ENCODE measurements at regions not wholly inside any gene's neighbourhood (a gene's known extent, or its start where the extent isn't known, plus 50 kb on each side); places are given as distances from the start of the nearest gene placed in this dataset.

DNA sequence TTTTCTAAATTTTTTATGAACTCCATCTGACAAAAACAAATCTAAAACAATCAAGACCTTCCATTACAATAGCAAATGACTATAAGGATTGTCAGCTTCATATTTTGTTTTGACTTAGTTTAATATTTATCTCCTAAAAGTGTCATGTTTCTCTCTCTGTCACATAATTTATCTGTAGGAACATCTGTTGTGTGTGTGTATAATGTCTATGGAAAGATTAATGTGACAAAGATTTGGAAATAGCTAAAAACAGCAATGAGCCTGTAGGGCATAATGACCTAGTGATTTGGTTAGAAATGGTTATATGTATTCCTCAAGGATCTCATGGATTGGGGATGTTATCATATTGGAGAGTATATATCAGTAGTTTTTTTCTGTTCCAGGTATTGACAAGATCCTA, 69.6 kb upstream of the MDFIC start:
- DNase-seq (ENCODE audit: insufficient read length, low spot score), result no peak
- no peak for FAIRE-seq

DNA sequence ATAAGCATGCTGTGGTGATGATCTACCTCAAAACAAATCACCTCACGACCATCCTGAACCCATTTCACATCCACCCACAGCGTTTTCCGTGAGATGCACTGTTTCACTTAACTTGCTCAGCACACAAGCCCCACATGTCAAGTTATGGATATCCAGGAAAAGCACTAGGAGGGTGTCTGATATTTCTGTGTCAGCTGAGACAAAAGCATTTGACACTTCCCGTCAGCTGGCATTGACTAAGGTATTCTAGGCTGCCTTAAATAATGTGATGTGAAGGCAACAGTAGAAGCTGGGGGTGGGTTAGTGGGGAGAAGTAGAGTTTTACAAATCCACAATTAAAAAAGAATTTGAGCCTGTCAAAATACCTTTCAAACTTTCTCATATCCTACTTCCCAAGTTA, 68.7 kb upstream of the MDFIC start:
- FAIRE-seq (no peak), DNase-seq (ENCODE audit: insufficient read length, low spot score) (no peak)

DNA sequence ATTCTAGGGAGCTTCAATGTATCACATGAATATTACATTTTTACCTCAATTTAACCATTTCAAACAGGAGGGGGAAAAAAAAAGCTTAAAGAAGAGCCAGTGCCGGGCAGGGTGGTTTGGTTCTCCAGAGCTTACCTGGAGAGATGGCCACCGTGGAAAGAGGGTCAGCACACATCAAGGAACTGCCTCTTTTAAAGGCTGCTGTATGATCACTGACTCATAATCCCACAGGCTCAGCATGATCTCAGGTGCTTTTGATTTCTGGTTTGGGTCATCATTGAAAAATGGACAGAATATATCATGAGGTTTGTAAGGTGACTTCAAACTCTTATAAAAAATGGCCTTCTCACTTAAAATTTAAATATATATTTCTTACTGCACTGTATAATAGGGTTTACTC, 67.5 kb upstream of the MDFIC start:
- FAIRE-seq (no peak), DNase-seq (ENCODE audit: insufficient read length, low spot score) (no peak)

DNA sequence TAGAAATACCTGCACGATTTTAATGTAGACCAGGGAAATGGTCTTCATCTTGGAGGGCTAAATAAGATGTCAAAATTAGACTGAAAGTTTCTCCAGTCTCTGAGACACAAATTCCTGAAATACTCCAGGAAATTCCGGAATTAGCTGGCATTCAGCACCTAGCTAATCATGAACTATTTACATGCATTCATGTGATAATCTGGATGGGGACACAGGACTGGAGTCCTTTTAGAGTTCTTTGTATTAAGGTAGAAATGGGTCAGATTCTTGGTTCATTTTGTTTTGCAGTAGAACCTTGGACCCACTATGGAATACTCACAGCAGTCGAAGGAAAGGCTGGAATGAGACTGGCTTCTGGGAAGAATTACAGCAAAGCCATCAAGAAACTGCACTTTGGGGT, 65.3 kb upstream of the MDFIC start:
- FAIRE-seq (no peak), DNase-seq (ENCODE audit: insufficient read length, low spot score) (no peak)

DNA sequence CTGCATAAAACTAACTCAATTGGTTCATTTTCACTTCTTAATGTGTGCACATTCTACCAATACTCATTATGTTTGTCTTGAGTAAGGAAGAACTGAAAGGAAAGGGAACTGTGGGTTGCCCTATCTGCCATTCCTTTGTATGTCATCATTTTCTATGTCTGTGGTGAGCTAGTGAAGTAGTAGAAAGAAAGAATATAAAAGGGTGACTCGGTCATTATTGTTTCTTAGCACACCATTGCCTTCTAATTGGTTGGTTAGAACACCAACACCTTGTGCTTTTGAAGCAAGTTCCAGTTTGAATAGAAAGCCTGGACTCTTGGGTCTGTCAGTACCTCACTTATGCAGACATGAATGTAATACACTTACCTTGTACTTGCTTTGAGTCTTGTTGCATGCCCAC, 64.3 kb upstream of the MDFIC start:
- FAIRE-seq (no peak), DNase-seq (ENCODE audit: insufficient read length, low spot score) (no peak)

DNA sequence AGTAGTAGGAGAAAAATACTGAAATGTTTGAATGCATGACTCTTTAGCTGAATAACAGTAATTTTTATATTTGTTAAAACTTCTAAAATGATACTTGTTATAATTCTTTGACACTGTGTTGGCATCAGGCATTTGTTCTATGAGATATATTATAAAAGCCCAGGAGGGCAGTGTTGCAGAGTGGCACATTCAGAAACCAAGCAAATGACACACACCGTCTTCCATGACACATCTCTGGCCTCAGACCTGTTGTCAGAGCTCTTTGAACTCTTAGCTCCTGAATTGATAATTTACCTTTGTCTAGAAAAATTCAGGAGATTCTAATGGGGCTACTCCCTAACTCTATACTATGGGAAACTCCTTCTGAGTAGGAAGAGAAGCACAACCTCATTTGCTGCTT, 62.4 kb upstream of the MDFIC start:
- no peak for DNase-seq (ENCODE audit: insufficient read length, low spot score)
- no peak for FAIRE-seq

DNA sequence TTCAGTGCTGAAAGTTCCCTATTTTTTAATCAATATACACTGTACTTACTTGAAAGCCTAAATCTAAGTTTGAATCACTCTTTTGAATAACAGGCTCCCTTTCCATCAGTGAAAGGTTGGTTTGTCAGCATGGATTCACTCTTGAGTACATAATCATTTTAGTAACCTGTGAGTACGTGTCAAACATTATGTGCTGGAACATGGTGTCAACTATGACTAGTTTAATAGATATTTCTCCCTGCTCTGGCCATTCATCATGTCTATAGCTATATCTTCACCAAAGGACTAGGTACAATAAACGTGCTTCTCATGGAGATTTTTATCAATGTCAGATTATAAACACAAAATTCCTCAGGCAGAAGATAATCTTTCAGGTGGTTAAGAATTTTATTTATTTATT, 61.7 kb upstream of the MDFIC start:
- no peak for DNase-seq (ENCODE audit: insufficient read length, low spot score)
- FAIRE-seq, result no peak

DNA sequence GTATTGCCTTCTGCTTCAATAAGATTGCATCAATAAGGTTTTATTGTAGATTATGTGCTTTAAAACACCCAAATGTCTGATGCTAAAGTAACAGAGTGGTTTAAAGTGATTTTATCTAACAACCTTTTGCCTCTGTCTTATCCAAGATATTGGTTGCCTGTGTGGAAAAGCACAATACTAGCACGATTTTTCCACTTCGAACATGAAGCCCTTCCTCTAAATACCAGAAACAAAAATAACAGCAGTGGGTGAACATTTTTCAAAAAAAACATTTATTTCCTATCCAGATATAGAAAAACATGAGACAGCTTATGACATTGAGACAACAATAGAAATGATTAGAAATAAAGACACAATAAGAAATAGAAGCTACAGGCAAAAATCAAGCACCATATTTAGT, 59.5 kb upstream of the MDFIC start:
- FAIRE-seq (no peak), DNase-seq (ENCODE audit: insufficient read length, low spot score) (no peak)

DNA sequence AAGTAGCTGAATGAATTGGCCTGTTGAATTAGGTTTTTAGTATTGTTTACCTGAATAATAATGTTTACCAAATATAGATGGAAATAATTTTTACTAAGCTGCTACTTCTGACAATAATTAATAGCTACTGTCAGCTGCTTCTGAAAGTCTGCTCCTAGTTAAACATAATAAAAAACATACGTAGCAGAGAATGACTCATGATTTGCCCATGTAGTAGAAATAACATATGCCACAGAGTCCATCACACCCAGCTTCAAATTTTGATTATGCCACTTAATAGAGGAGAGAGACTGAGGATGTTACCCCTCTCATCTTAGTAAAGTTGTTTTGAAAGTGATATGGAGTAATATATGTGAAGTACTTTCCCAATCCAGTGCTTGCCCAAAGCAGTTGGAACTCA, 57.6 kb upstream of the MDFIC start:
- no peak for DNase-seq (ENCODE audit: insufficient read length, low spot score)
- FAIRE-seq, result no peak

DNA sequence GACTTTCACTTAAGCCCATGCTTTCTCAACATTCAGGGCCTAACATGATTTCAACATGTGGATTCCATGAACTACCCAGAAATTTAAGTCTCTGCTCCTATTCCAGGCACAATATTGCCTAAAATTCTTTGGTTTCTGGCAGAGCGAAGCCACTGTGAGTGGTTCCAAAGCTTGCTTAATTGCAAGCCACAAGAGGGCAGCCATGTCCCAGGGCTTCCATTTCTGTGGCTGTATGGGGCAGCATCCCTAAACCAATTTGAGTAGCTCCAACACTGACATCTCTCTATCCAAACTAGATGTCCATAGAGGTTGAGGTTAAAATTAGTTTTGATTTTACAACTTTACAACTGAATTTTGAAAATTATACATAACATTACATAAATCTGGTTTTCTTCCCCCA, 56.3 kb upstream of the MDFIC start:
- no peak for DNase-seq (ENCODE audit: insufficient read length, low spot score)
- FAIRE-seq, result no peak

Measured in HTR-8/SVneo (cell line).